Fibroblast of lung (primary cell): ENCODE measurements at regions not wholly inside any gene's neighbourhood (a gene's known extent, or its start where the extent isn't known, plus 50 kb on each side); places are given as distances from the start of the nearest gene placed in this dataset.

Source experiments
- DNase-seq, 2 donors: peaks; one replicate each; pipeline versions ENCODE4 v3.0.0 to v3.0.0-alpha.2; 2010; ENCODE audit warnings: low read depth in 2 of 2
- H2AFZ ChIP-seq: 2 replicates; pipeline ENCODE4 v1.5.1; 2012; ENCODE audit warnings: low read length, control low read depth, inconsistent platforms
- H3K27ac ChIP-seq: 2 replicates; pipeline ENCODE4 v1.5.1; 2011; ENCODE audit warnings: low read length, control low read depth; ENCODE audit not compliant: insufficient read depth
- H3K27me3 ChIP-seq: 2 replicates; pipeline ENCODE4 v1.5.1; 2011; ENCODE audit warnings: mild to moderate bottlenecking, low read length; ENCODE audit not compliant: control insufficient read depth, insufficient read depth
- H3K36me3 ChIP-seq: 2 replicates; pipeline ENCODE4 v1.5.1; 2011; ENCODE audit warnings: low read length; ENCODE audit not compliant: control insufficient read depth, insufficient read depth
- H3K4me1 ChIP-seq: 2 replicates; pipeline ENCODE4 v1.5.1; 2011; ENCODE audit warnings: low read length; ENCODE audit not compliant: control insufficient read depth, insufficient read depth; ENCODE audit errors: extremely low read depth
- H3K4me2 ChIP-seq: 2 replicates; pipeline ENCODE4 v1.5.1; 2011; ENCODE audit warnings: low read length, control low read depth; ENCODE audit not compliant: insufficient read depth; ENCODE audit errors: extremely low read depth
- H3K4me3 ChIP-seq, 4 experiments: fragments of 200-600 bp in 1 of 4; sonication (generic) in 1 of 4; replicated peaks in 1 of 4; 2 replicates each; pipeline ENCODE4 v1.5.1; 2011 to 2016; ENCODE audit warnings: low read length in 4 of 4, low read depth in 3 of 4, mild to moderate bottlenecking in 3 of 4, control low read depth in 2 of 4, inconsistent platforms in 1 of 4, mixed read lengths in 1 of 4; ENCODE audit not compliant: insufficient read depth in 1 of 4; ENCODE audit errors: control extremely low read depth in 1 of 4
- H3K79me2 ChIP-seq: 2 replicates; pipeline ENCODE4 v1.5.1; 2012; ENCODE audit warnings: mild to moderate bottlenecking, low read length, inconsistent platforms; ENCODE audit not compliant: control insufficient read depth, insufficient read depth
- H3K9ac ChIP-seq: 2 replicates; pipeline ENCODE4 v1.5.1; 2011; ENCODE audit warnings: mild to moderate bottlenecking, low read length, control low read depth; ENCODE audit not compliant: insufficient read depth
- H3K9me3 ChIP-seq: 2 replicates; pipeline ENCODE4 v1.5.1; 2012; ENCODE audit warnings: low read depth, low read length; ENCODE audit not compliant: control insufficient read depth, insufficient read depth
- H4K20me1 ChIP-seq: 2 replicates; pipeline ENCODE4 v1.5.1; 2011; ENCODE audit warnings: low read length; ENCODE audit not compliant: control insufficient read depth, insufficient read depth; ENCODE audit errors: extremely low read depth
- CTCF ChIP-seq, 2 donors: IDR thresholded peaks in 1 of 2; conservative IDR thresholded peaks in 1 of 2; 1 replicate in 1 of 2; 2 replicates in 1 of 2; pipeline ENCODE4 v1.5.1; 2011 to 2012; ENCODE audit warnings: low read length in 2 of 2, control low read depth in 1 of 2, inconsistent platforms in 1 of 2, low read depth in 1 of 2, mild to moderate bottlenecking in 1 of 2
- EZH2 ChIP-seq: IDR thresholded peaks from 2 replicates; pipeline ENCODE4 v1.5.1; 2012; ENCODE audit warnings: low read length, control low read depth, mild to moderate bottlenecking; ENCODE audit errors: missing control alignments

GRCh38 chr3:116969135-116969534 is 259.6 kb downstream of the TUSC7 start:
- no peak for DNase-seq

GRCh38 chr3:116969646-116970045 is 260.1 kb downstream of the TUSC7 start:
- Histone ChIP-seq H3K9me3 (no peaks in the 10 kb centered on the region), H4K20me1 (no peaks in the 10 kb centered on the region), H3K4me2 (no peak overlapping the region), H2AFZ (no peak overlapping the region), H3K79me2 (no peaks in the 10 kb centered on the region), H3K4me3 (no peak overlapping the region), H3K27ac (no peak overlapping the region), H3K36me3 (no peaks in the 10 kb centered on the region), H3K4me1 (no peaks in the 10 kb centered on the region), H3K9ac (no peak overlapping the region), H3K27me3 (no peaks in the 10 kb centered on the region)
- DNase-seq = no peak
- no peak for TF ChIP-seq EZH2
- no peak for TF ChIP-seq CTCF (conservative IDR thresholded peaks at IDR 0.05 in 1 of 2, IDR thresholded peaks at IDR 0.05 in 1 of 2; ENCODE audit: low read depth in 1 of 2, low read length in 2 of 2)

More at GRCh38 chr3:116969135-116969534, 259.6 kb downstream of the TUSC7 start:
- H3K4me1 ChIP-seq = no peaks in the 10 kb centered on the region
- H3K27me3 ChIP-seq = no peaks in the 10 kb centered on the region
- H2AFZ ChIP-seq = no peak overlapping the region
- H3K4me2 ChIP-seq = no peak overlapping the region
- no peak overlapping the region for H3K4me3 ChIP-seq
- no peaks in the 10 kb centered on the region for H3K9me3 ChIP-seq
- no peak overlapping the region for H3K27ac ChIP-seq
- H3K36me3 ChIP-seq = no peaks in the 10 kb centered on the region
- no peaks in the 10 kb centered on the region for H3K79me2 ChIP-seq
- H3K9ac ChIP-seq = no peak overlapping the region
- H4K20me1 ChIP-seq = no peaks in the 10 kb centered on the region
- TF ChIP-seq CTCF (conservative IDR thresholded peaks at IDR 0.05 in 1 of 2, IDR thresholded peaks at IDR 0.05 in 1 of 2; ENCODE audit: low read depth in 1 of 2, low read length in 2 of 2) = no peak
- no peak for TF ChIP-seq EZH2

DNA sequence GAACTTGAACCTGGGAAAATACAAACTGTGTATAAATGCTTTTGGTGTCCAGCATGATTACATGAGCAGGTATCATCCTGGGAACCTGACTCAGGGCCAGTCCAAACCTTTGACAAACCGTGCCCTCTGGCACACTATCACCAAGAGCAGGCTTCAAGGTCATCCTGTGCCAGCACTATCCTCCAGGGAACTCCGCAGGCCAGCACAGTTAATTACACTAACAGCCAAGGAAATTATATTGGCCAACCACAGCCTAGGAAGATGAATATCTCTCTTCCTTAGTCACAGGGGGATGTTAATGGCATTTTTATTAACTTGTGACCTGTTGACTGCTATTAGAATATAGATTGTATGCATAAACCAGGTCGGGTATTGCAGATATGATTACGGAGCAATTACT is 262.0 kb downstream of the TUSC7 start:
- no peak overlapping the region for H3K9ac ChIP-seq
- H3K4me3 ChIP-seq = no peak overlapping the region
- no peaks in the 10 kb centered on the region for H3K79me2 ChIP-seq
- no peak overlapping the region for H3K27ac ChIP-seq
- no peak overlapping the region for H2AFZ ChIP-seq
- H4K20me1 ChIP-seq = no peaks in the 10 kb centered on the region
- no peaks in the 10 kb centered on the region for H3K27me3 ChIP-seq
- no peak overlapping the region for H3K4me2 ChIP-seq
- no peak for DNase-seq
- TF ChIP-seq CTCF (conservative IDR thresholded peaks at IDR 0.05 in 1 of 2, IDR thresholded peaks at IDR 0.05 in 1 of 2; ENCODE audit: low read depth in 1 of 2, low read length in 2 of 2) (no peak), EZH2 (no peak)
- H3K4me1 ChIP-seq = no peaks in the 10 kb centered on the region
- H3K9me3 ChIP-seq = no peaks in the 10 kb centered on the region
- H3K36me3 ChIP-seq = no peaks in the 10 kb centered on the region
